ENCODE measurements at regions not wholly inside any gene's neighbourhood (a gene's known extent, or its start where the extent isn't known, plus 50 kb on each side); places are given as distances from the start of the nearest gene placed in this dataset.
A peak's percentile ranks its signal among the peaks of the same experiment; 100 is the strongest.

- DNase-seq: no peak
These were observed 276.0 kb downstream of the MTX2 start for GRCh38 chr2:176544991-176545956.

DNA sequence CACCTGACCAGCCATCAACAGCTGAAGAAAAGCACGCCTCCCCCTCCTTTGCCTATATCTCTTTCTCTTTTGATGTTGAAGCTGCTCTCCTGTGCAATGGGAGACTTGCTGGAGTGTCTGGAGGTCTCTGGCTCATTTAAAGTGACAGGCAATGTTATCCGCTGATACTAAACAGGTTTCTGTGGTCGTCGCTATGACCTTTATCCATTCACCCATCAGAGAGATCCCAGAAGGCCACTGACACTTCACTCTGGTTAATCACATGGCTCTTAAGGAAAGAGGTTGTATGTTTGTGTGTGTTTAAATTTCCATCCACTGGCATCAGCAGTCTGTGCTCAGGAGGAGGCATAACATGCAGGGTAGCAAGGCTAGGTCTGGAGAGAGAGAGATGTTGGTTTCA lies 277.3 kb downstream of the MTX2 start:
- no peak for DNase-seq

DNA sequence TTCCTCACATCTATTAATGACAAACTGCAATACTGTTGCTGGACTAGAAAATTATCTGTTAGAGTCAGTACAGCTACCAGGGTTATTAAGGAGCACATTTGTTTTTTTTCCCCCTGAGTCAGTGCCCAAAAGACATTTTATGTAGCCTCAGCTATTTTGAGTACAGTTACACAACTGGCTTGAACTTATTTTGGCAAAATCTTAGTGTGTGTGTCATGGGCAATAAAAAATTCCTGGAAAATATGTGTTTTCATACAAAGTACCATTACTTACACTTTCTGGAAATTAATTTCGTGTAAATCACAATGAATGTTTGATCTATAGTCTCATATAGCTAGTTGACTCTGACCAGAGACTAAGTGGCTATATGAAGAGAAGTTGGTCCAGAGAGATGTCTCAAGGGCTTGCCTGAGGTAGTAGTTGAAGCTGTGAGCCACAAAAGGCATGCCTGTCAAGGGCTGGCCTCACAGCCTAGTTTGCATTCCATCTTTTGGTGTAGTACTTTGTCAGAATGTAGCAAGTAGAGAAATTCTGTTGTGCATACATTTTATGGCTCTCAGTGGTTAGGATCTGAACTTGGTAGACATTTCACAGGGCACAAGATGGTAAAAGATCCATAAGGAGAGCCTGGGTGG lies 283.4 kb downstream of the MTX2 start:
- DNase-seq: no peak

DNA sequence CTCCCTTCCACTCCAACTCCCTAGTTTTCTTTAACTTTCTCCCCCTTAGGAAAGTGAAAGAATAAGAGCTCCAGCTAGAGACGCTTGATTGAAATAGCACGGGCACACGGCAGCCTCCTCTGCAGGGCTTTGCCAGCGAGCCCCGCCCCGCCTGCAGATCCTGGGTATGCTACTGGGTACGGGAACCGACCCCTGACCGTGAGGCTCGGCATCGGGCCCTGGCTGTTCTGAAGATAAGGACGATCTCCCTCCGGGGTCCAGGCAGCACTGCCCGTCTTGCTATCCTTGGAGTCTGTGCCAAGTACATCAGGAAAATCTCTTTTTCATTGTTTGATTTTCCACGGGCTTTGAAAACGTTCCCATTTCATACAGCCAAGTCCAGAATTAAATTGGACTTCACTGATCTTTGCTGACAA lies 284.5 kb downstream of the MTX2 start:
- peak; percentile 39 for DNase-seq

- peak; percentile 20 for DNase-seq
These were observed 285.1 kb downstream of the MTX2 start for GRCh38 chr2:176554101-176555048.

GRCh38 chr2:176555112-176555511 lies 285.9 kb downstream of the MTX2 start:
- no peak for DNase-seq

GRCh38 chr2:176555781-176556180 lies 286.5 kb downstream of the MTX2 start:
- no peak for DNase-seq

- DNase-seq: no peak
These were observed 287.1 kb downstream of the MTX2 start for GRCh38 chr2:176556373-176556772.

GRCh38 chr2:176557821-176558220 lies 288.6 kb downstream of the MTX2 start:
- no peak for DNase-seq

DNA sequence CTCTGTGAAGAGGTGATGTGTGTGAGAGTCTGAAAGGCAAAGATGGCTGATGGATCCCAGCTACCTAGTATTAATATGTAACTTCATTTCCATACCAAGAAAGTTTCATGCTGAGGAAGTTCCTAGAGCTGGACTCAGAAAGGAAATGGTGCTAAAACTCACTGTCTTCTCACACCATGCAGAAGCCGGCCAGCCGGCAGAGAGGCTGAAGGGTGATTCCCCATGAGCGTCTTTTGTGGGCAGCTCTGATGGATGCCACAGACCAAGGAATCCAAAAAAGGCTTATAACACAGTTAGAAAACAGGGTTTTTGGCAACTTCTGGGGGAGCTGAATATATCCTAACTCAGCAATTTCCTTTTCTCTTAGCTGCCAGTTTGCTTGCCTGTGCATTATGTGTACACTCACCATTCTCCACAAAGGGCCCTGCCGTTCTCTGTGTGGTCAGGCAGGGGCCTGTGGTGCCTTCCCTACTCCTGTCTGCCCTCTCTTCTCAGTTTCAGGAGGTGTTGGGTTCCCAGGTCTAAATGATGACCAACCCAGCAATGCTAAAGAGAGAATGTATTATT lies 289.4 kb downstream of the MTX2 start:
- DNase-seq: no peak

DNA sequence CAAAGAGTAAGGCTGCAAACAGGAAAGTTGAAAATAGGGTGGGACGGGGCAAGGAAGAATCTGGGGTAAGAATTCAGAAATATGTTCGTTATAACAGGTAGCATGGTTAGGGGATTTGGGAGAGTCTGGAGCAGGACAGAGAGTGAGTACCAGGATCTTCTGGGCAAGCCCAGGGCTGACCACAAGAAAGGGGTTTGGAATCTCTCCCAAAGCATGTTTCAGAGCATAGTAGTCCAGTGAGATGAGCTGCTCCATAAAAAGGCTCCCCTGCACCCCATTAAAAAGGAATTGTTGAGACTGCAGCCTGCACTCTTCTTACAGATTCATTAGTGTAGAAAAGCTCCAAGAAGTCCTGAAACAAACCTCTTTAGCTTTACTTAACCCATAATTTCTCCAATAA lies 291.1 kb downstream of the MTX2 start:
- no peak for DNase-seq

- DNase-seq: no peak
These were observed 292.5 kb downstream of the MTX2 start for GRCh38 chr2:176561706-176562105.

- DNase-seq: no peak
These were observed 293.3 kb downstream of the MTX2 start for GRCh38 chr2:176562359-176563078.

DNA sequence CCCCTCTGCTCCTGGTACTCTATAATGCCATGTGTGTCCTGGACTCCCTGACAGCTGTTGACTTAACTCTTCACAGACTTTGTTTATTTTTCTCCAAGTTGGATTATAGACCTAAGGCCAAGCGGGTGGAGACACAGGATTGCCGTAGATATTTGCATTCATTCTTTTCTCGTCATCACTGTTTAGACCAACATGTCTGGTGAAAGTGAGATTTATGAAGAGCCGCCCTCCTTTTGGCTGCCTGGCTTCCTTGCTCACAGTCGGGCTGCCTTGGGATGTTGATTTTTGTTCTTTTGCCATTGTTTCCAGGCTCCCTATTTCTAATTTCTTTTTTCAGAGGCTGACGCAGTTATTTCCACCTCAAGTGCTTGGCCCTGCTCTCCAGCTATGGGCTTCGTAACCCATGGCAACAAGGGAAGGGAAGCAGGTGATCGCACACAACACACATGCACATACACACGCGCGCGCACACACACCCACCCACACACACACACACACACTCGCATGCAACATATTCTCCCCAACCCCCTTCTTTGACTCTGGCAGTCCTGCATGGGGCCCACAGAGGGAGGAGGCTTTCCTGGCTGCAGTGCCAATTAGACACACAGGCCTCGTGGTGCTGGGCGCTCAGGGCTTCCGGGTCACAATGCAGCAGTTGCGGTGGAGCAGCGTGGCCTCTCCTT lies 296.5 kb downstream of the MTX2 start:
- DNase-seq: no peak

DNA sequence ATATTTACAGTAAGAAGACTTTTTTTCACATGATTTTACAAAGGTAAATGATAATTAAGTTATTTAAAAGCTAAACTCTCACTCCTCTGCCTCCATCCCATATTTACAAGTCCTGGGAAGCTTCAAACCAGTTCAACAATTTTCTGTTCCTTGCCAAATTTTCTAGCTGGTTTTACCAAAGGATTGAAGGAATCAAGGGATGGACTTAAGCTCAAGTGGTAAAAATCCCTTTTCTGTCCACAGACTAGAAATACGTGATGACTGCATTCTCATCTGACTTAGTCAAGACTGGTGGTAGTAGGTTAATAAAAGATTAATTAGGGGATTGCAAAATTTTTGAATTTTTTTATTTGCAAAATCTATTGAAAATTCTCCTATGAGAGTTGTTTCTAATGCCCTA lies 297.3 kb downstream of the MTX2 start:
- DNase-seq: no peak

DNA sequence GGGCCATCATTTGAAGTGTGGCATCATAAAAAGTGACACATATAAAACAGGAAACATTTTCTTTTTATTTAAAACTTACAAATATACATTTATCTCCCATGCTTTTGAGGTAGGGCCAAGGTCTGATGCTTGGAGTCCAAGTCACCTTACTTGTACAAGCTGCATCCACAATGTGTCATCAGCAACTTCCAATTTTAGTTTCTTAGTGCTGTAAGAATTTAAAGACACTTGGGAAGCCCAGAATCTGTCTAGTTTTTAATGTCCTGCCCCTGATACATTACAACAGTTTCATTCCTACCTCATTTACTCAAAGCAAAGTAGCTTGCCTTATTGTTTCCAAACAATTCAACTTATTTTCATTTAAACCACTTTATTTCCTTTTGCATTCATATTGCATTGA lies 297.7 kb downstream of the MTX2 start:
- no peak for DNase-seq

DNA sequence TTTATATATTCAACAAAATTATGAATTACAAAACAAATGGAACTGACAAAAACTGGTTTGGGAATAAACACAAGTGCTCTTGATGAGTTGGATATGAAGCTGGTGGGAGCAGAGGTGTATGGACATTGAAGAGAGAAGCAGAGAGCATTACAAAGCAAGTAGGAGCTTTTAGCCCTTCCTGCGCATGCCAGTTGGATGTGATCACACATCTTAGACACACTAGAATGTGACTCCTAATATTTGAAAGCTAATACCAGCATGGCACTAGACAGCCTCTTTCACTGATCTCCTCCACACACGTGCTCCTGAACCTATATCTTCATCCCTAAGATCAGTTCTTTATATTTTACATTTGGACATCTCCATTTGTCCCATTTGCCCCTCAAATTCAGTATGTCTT lies 298.1 kb downstream of the MTX2 start:
- DNase-seq: no peak

DNA sequence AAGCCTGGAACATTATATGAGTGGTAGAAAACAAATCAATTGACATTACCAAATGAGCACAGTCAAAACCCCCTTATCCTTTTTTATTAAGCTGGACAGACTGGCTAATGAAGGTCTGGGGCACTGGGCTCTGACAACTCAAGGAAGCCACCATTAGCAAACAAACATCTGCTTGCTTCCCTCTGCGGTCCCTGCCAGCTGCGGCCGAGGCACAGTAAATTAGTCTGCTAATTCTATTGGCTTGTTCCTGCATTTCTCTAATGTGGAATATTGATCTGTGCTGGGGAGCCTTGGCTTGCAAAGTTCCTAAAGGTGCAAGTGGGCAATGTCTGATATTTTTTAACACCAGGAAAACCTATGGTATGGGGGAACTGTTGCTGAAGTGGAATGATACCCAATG lies 300.3 kb downstream of the MTX2 start:
- DNase-seq: no peak

DNA sequence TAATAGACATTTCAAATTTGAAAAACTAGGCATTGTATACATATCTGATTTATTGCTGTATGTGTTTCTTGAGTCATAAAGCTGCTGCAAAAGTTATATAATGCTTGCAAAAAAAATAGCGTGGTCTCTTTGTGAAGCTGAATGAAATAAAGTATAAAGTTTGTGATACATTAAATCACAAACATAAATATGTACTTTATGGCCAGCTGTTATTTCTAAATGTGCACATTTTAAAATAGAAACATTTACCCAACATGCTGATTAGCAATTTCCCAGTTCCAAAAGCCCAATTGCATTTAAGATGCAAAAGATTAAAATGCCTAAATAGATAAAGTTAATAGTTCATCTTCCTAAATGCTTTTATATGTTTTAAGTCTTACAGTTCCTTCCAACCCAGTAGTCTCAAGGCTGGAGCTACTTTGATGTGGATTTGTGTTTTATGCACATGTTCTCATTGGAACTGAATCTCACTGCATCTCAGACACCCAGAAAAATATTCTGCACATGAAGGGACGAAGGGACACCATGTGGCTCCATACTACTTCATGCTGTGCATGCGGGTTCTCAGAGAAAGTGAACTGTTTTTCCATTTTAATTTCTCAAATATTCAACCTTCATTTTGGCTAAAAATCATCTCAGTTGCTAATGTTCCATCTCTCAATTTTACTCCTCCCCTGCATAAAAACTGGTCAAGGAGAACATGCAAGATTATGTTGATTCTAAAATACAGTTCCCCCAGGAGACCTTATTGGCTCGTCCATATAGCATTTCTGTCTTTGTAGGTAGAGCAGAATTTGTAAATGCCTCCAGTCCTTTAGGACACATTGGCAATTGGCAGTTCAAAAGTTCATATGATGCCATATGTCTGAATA lies 304.6 kb downstream of the MTX2 start:
- DNase-seq: no peak

GRCh38 chr2:176574484-176575236 lies 305.4 kb downstream of the MTX2 start:
- DNase-seq: no peak

Measured in CD4-positive, alpha-beta T cell treated with Interleukin-17A for 4 hours (primary cell).